Endothelial cell of umbilical vein (primary cell): ENCODE measurements at regions not wholly inside any gene's neighbourhood (a gene's known extent, or its start where the extent isn't known, plus 50 kb on each side); places are given as distances from the start of the nearest gene placed in this dataset.

ENCODE experiments used
- BruUV-seq: library from RNA; stranded (reverse); fragments of 400-500 nt; replicated peaks from 2 replicates; lab custom pipeline; 2021; lab: Mats Ljungman, UMichigan
- CTCF ChIA-PET: fragments of 300-600, 350-600 bp; sonication (Branson Sonifier 250); formaldehyde crosslinking; loops from one replicate; lab custom pipeline; 2021; ENCODE audit warnings: antibody characterized with exemption, inconsistent platforms; lab: Charles Lee
- POLR2A ChIA-PET: fragments of 300-600, 350-600 bp; sonication (Branson Sonifier 250); formaldehyde crosslinking; loops from one replicate; lab custom pipeline; 2021; ENCODE audit warnings: antibody characterized with exemption, inconsistent platforms; lab: Charles Lee
- DNase-seq: peaks from one replicate; pipeline ENCODE4 v3.0.0-alpha.2; 2011; ENCODE audit warnings: low read depth, low spot score
- FAIRE-seq: peaks from 2 replicates; lab custom pipeline; 2011; peaks lifted over from hg19 to GRCh38; lab: Jason Lieb, UNC
- H2AFZ ChIP-seq: 2 replicates; pipeline ENCODE4 v1.6.0; 2012; ENCODE audit warnings: low read depth, low read length, control low read depth, inconsistent platforms
- H3K27ac ChIP-seq: 2 replicates; pipeline ENCODE4 v1.5.1; 2011; ENCODE audit warnings: low read depth, mild to moderate bottlenecking, control low read depth, low read length, moderate library complexity; ENCODE audit not compliant: insufficient read depth
- H3K27me3 ChIP-seq, 2 experiments: 2 replicates each; pipeline versions ENCODE4 v1.6.0 to v1.6.1; 2011; ENCODE audit warnings: low read length in 2 of 2, mixed read lengths in 1 of 2; ENCODE audit not compliant: control insufficient read depth in 2 of 2, insufficient read depth in 2 of 2
- H3K36me3 ChIP-seq, 2 experiments: 2 replicates in 1 of 2; 3 replicates in 1 of 2; pipeline ENCODE4 v1.5.1; 2011; ENCODE audit warnings: low read length in 2 of 2, mild to moderate bottlenecking in 1 of 2, moderate library complexity in 1 of 2; ENCODE audit not compliant: control insufficient read depth in 2 of 2, insufficient read depth in 2 of 2; ENCODE audit errors: extremely low read depth in 1 of 2
- H3K4me1 ChIP-seq: 3 replicates; pipeline ENCODE4 v1.5.1; 2011; ENCODE audit warnings: mild to moderate bottlenecking, low read length; ENCODE audit not compliant: control insufficient read depth, insufficient read depth; ENCODE audit errors: extremely low read depth
- H3K4me2 ChIP-seq: 2 replicates; pipeline ENCODE4 v1.6.1; 2011; ENCODE audit warnings: low read length, control low read depth, mixed read lengths; ENCODE audit not compliant: insufficient read depth
- H3K4me3 ChIP-seq, 3 experiments: fragments of 200-600 bp in 1 of 3; sonication (generic), shearing (Covaris generic) in 1 of 3; replicated peaks in 1 of 3; 2 replicates each; pipeline ENCODE4 v1.5.1; 2011 to 2016; ENCODE audit warnings: control low read depth in 3 of 3, low read length in 3 of 3, mild to moderate bottlenecking in 2 of 3, inconsistent platforms in 1 of 3, low read depth in 1 of 3, moderate library complexity in 1 of 3; ENCODE audit not compliant: insufficient read depth in 1 of 3
- H3K79me2 ChIP-seq: 2 replicates; pipeline ENCODE4 v1.6.0; 2012; ENCODE audit warnings: low read length, inconsistent platforms; ENCODE audit not compliant: control insufficient read depth, insufficient read depth
- H3K9ac ChIP-seq: replicated peaks from 2 replicates; pipeline ENCODE3; 2011; ENCODE audit warnings: low read length, control low read depth; ENCODE audit not compliant: insufficient read depth; ENCODE audit errors: extremely low read depth
- H3K9me1 ChIP-seq: replicated peaks from 3 replicates; pipeline ENCODE4 v1.6.0; 2011; ENCODE audit warnings: mild to moderate bottlenecking, low read length; ENCODE audit not compliant: control insufficient read depth, insufficient read depth; ENCODE audit errors: extremely low read depth
- H3K9me3 ChIP-seq: replicated peaks from 2 replicates; pipeline ENCODE4 v1.5.1; 2012; ENCODE audit warnings: low read length, inconsistent platforms; ENCODE audit not compliant: control insufficient read depth, insufficient read depth
- H4K20me1 ChIP-seq: replicated peaks from 2 replicates; pipeline ENCODE3; 2011; ENCODE audit warnings: mild to moderate bottlenecking, low read length; ENCODE audit not compliant: control insufficient read depth, insufficient read depth; ENCODE audit errors: extremely low read depth
- EZH2 ChIP-seq: IDR thresholded peaks from 2 replicates; pipeline ENCODE4 v1.6.1; 2012; ENCODE audit warnings: borderline replicate concordance, low read depth, mild to moderate bottlenecking, moderate library complexity, low read length, inconsistent platforms; ENCODE audit not compliant: severe bottlenecking
- FOS ChIP-seq: IDR thresholded peaks from 2 replicates; pipeline ENCODE4 v1.6.1; 2011; ENCODE audit warnings: mild to moderate bottlenecking, low read length, moderate library complexity, borderline replicate concordance; ENCODE audit not compliant: insufficient read depth
- GATA2 ChIP-seq: IDR thresholded peaks from 2 replicates; pipeline ENCODE4 v1.7.0; 2011; ENCODE audit warnings: low read depth, mild to moderate bottlenecking, moderate library complexity, mixed read lengths, low read length; ENCODE audit not compliant: insufficient read length, insufficient read depth
- JUN ChIP-seq: IDR thresholded peaks from 2 replicates; pipeline ENCODE4 v1.6.1; 2011; ENCODE audit warnings: borderline replicate concordance, low read depth; ENCODE audit not compliant: insufficient read length, insufficient read depth
- MYC ChIP-seq: IDR thresholded peaks from one replicate; pipeline ENCODE4 v1.6.1; 2011; ENCODE audit warnings: mild to moderate bottlenecking, low read depth, low read length
- POLR2A ChIP-seq: IDR thresholded peaks from 2 replicates; pipeline ENCODE4 v1.6.1; 2012; ENCODE audit warnings: low read depth, mild to moderate bottlenecking, control low read depth, low read length
- POLR2AphosphoS5 ChIP-seq: IDR thresholded peaks from 2 replicates; pipeline ENCODE4 v1.6.1; 2012; ENCODE audit warnings: low read depth, mild to moderate bottlenecking, control low read depth, low read length, moderate library complexity; ENCODE audit not compliant: insufficient read depth
- dilution Hi-C: fragments of 300-500 bp; cut with MboI; formaldehyde crosslinking; loops from one replicate; pipeline ENCODE4 v1.15.0; 2019; ENCODE audit warnings: low sequenced_read_pairs; ENCODE audit not compliant: extremely low pct_ligation_motif_present
- intact Hi-C: fragments of 100-400 bp; cut with micrococcal nuclease; formaldehyde crosslinking; loops from one replicate; pipeline ENCODE4 v1.10.0; 2022
- TF ChIP-seq, protein P1 (sequence below), 2 donors: IDR thresholded peaks; 1 replicate in 1 of 2; 2 replicates in 1 of 2; pipeline ENCODE4 v1.5.1; 2011; ENCODE audit warnings: low read length in 2 of 2, mild to moderate bottlenecking in 2 of 2, moderate library complexity in 2 of 2, control low read depth in 1 of 2, inconsistent platforms in 1 of 2, low read depth in 1 of 2; ENCODE audit not compliant: insufficient read depth in 1 of 2; ENCODE audit errors: extremely low read depth in 1 of 2
- TF ChIP-seq, protein P2 (sequence below): IDR thresholded peaks from 2 replicates; pipeline ENCODE4 v1.6.1; 2011; ENCODE audit not compliant: insufficient read depth, insufficient read length

DNA sequence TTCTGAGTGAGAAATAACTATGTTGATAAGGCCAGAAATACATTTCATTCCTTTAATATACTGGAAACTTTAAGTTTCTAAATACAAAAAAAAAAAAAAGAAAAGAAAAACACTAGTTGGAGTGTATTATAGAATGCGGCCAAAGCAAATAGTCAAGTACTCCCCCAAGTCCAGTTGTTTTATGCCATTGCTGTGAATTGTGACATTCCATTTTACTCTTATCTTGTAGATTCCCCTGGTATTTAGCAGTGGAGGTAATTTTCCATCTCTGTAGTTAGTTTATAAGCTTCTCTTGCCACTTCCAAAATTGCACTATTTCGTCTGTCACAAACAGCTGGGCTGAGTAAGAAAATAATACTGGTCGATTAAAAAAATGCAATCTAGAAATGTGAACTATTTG is 426.0 kb downstream of the PCDH18 start:
- CTCF ChIA-PET, result interaction anchor here (2.2 kb wide), 1 partner anchor 18 kb away, joined by 10 read pairs; no protein-coding TSS in a partner anchor
- FAIRE-seq (no peak), DNase-seq (no peak)
- Histone ChIP-seq H2AFZ (no peak overlapping the region), H3K9me1 (no peaks in the 10 kb centered on the region), H3K27ac (no peak overlapping the region), H3K79me2 (no peaks in the 10 kb centered on the region), H3K9ac (no peak overlapping the region), H3K9me3 (no peaks in the 10 kb centered on the region), H3K4me1 (no peaks in the 10 kb centered on the region), H4K20me1 (no peaks in the 10 kb centered on the region), H3K4me3 (no peak overlapping the region), H3K4me2 (no peak overlapping the region), H3K36me3 (no peaks in the 10 kb centered on the region), H3K27me3 (no peaks in the 10 kb centered on the region)
- dilution Hi-C loops (no loop called here), intact Hi-C loops (no loop called here)
- TF ChIP-seq, protein P1, sequence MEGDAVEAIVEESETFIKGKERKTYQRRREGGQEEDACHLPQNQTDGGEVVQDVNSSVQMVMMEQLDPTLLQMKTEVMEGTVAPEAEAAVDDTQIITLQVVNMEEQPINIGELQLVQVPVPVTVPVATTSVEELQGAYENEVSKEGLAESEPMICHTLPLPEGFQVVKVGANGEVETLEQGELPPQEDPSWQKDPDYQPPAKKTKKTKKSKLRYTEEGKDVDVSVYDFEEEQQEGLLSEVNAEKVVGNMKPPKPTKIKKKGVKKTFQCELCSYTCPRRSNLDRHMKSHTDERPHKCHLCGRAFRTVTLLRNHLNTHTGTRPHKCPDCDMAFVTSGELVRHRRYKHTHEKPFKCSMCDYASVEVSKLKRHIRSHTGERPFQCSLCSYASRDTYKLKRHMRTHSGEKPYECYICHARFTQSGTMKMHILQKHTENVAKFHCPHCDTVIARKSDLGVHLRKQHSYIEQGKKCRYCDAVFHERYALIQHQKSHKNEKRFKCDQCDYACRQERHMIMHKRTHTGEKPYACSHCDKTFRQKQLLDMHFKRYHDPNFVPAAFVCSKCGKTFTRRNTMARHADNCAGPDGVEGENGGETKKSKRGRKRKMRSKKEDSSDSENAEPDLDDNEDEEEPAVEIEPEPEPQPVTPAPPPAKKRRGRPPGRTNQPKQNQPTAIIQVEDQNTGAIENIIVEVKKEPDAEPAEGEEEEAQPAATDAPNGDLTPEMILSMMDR (IDR thresholded peaks at IDR 0.05; ENCODE audit: extremely low read depth in 1 of 2, insufficient read depth in 1 of 2, low read depth in 1 of 2, low read length in 2 of 2), result no peak
- TF ChIP-seq POLR2AphosphoS5, result no peak
- no peak for TF ChIP-seq EZH2
- TF ChIP-seq, protein P2, sequence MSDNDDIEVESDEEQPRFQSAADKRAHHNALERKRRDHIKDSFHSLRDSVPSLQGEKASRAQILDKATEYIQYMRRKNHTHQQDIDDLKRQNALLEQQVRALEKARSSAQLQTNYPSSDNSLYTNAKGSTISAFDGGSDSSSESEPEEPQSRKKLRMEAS, result no peak
- TF ChIP-seq FOS, result no peak
- TF ChIP-seq GATA2, result no peak
- no peak for TF ChIP-seq JUN
- no peak for TF ChIP-seq MYC
- TF ChIP-seq POLR2A, result no peak
- no TSS peak for BruUV-seq
- POLR2A ChIA-PET, result no interaction called here
